HG02623 (cell line): ENCODE measurements at regions not wholly inside any gene's neighbourhood (a gene's known extent, or its start where the extent isn't known, plus 50 kb on each side); places are given as distances from the start of the nearest gene placed in this dataset.

Experiments used
- ATAC-seq: cut with Tn5 transposase; IDR thresholded peaks from one replicate; pipeline ENCODE4 v1.9.1; 2021; ENCODE audit warnings: moderate library complexity; ENCODE audit not compliant: unreplicated experiment

DNA sequence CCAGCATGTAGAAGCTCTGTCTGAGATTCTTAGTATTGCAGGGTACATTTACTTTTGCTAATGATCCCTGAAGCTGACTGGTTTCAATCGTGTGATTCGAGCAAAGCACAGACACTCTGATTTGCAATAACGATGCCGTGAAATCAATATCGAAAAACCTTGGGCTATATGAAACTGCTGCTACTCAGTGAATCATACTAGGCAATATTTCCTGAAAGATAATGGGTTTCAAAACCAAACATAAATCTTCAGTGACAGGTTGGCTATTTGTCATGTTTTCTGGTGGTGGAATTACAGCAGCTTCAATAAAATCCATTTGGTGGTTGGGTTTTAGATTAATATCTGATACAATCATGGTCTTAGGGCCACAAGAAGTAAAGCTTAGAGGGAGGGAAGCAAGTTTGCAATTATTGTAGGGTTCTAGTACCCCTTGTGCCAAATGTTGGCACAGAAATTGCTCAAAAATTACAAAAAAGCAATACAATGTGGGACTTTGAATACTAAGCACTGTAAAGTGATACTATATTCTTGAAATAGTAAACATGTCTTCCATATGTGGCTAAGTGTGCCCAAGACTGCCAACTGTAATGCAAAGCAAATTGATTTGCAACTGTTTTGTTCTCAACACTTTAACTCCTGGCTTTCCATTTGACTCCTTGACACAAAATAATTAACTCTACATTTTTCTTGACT, 112.4 kb upstream of the JAZF1 start:
- ATAC-seq = no peak

DNA sequence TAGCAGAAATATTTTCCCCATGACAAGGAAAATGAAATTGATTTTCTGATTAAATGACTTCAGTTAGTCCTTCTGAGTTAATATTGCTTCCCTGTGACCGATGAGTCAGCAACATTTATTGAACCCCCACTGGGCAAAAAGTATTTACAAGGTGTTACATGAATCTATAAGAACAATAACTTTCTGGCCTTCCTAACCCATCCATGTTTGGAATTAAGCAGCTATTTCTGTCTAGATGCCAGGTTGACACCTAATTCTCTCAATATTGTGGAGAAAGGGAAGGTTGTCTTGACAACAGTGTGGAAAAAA, 112.9 kb upstream of the JAZF1 start:
- ATAC-seq = no peak

DNA sequence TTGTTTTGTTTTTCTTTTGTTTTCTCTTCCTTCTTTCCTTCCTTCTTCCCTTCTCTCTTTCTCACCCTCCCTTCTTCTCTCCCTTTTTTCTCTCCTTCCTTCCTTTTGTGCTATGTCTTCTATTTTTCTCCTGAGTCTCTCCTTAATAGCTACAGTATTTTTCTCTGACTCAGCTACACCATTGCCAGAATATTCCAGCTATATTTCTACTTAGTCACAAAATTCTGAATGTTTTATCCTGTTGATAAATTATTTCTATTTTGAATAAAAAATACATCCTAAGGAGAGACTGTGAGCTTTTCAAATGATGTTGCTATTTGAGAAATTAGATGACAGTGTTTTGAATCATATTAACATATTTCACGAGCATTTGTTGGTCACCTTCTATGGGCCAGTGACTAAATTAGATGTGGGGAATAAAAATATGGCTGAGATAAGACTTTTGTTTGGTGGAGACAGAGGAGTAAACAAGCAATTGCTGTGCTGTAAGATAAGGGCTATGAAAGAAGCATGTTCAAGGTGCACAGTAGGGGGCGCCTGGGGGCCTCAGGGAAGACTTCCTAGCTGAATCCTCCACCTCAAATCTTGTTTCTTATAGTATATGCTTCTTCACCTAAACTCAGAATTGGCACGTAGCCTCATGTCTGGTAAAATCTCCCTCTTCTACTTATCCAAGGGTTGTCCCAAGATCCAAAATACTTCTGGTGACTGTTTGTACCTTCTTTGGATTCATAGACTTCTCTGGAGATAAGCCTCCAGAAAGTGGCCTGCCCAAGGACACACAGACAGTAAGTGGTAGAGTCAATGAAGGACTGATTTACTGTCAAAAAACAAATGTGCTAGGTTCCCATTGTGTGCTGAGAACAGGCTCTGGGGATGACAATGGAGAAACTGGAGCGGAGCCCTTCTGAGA, 115.5 kb upstream of the CREB5 start:
- no peak for ATAC-seq

GRCh38 chr7:28297801-28298459, 114.4 kb upstream of the CREB5 start:
- ATAC-seq = peak; percentile 47

GRCh38 chr7:28298870-28299518, 113.3 kb upstream of the CREB5 start:
- no peak for ATAC-seq

GRCh38 chr7:28299556-28299955, 112.8 kb upstream of the CREB5 start:
- ATAC-seq = no peak

- no peak for ATAC-seq
Measured at GRCh38 chr7:28300488-28300887, 111.8 kb upstream of the CREB5 start.

GRCh38 chr7:28301148-28301641, 111.1 kb upstream of the CREB5 start:
- ATAC-seq = no peak

- no peak for ATAC-seq
Measured at GRCh38 chr7:28304290-28304689, 108.0 kb upstream of the CREB5 start.

DNA sequence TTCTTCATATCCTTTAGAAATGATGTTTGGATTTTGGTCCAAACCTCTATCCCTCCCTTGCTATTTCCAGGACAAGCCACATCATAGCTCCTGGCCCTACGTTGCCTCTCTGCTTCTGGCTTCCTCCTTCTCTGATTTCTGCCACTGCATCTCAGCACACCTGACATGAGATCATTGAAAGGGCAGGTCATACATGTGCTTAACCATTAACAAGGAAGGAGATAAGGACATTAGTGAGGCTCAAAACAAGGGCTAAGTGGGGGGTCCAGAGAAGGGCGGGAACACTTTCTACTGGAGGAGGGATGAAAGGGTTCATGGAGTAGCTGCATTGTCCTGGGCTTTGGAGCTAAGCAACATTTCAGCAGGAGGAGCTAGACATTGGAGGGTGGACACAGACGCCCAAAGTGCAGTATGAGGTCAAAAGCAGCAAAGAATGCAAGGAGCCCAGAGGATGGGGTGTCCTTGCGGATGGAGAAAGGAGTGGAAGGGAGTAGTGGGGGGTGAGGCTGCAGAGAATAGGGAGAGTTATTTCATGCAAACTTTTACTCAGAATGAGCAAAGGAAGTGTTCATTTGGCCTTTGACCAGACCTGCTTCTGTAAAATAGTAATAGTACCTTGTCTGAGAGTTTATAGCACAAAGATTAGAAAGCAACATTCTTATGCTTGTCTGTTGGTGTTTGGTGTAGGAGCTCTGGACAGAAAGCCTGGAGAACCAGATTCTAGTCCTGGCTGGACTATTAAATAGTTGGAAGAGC, 102.4 kb upstream of the CREB5 start:
- ATAC-seq = no peak

GRCh38 chr7:28310460-28310848, 101.9 kb upstream of the CREB5 start:
- ATAC-seq = no peak

GRCh38 chr7:28311670-28312069, 100.6 kb upstream of the CREB5 start:
- ATAC-seq = no peak

DNA sequence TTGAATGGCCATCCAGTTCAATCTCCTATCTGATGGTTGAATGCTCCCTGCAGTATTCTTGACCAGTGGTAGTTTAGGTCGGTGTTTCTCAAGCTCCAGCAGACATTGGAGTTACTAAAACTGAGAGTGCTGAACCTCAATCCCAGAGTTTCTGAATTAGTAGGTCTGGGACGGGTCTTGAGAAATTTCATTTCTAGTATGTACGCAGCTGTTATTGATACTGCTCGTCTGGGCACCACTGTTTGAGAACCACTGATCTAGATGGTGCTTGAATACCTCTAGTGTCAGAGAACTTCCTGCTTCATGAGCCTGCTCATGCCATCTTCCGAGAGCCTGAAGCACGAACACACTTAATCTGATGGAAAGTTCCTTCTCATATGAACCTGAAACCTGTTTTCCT, 99.4 kb upstream of the CREB5 start:
- no peak for ATAC-seq

- no peak for ATAC-seq
Measured at GRCh38 chr7:28314841-28315240, 97.5 kb upstream of the CREB5 start.

DNA sequence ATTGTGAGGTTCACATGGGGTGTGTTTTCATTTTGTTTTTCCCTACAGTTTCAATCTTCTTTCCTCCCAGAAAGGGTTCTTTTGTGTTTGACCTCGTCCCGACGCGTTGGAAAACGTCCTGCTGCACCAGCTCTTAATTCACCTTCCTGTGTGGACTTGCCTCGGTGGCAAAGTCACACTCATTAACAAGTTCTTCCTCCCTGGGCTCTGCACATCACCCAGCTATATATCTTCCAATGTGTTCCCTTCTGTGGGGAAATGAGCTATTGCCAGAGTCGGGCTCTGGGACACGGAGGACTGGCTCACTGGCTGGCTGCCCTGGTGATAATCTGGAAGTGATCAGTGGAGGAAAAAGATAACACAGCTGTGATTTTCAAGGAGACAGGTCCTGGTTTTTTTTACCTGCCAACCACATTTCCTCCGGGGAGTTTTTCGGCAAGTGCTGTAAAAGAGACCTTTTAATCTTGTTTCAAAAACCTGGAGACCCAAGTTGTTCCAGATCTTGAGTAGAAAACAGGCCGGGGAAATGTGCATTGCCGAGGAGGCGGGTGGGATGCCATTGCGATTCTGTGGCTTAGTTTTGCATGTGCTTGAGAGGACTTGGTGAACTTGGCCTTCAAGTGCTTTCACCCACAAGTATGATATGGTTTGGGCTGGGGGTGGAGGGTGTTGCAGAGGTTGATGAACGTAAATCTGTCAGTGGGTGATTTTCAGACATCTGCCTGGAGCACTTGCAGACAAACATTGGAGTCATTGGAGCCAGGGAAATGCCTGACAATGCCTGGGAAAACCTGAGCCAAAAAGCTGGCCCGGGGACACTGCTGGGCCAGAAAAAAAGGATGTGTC, 96.5 kb upstream of the CREB5 start:
- ATAC-seq = no peak

- no peak for ATAC-seq
Measured at GRCh38 chr7:28316489-28316888, 95.8 kb upstream of the CREB5 start.

DNA sequence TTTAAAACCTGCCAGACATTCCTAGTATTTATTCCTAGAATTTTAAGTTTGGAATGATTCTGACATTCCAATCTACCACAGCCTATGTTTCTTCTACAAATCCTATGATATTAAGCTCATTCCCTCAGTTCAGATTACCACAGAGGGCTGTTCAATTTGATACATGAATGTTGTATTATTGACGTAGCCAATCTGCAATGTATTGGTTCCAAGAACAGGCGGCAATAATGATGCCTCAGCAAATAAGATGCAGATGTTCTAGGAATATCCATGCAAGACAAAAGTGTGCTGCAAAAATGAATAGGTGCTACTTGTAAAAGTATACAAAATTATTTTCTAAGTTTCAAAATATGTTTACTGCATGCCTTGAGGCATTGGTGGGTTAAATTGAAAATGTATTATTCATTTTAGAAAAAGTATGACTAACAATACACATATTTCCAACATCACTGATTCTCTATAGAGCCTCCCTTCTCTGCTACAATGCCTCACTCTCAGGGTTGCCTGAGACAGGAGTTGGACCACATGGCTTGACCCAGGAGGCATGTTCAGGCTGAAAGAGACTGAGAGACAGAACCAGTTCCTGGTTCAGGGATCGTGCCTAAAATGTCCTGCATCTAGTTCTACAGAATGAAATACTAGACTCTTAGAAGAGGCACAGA, 94.1 kb upstream of the CREB5 start:
- ATAC-seq = no peak

DNA sequence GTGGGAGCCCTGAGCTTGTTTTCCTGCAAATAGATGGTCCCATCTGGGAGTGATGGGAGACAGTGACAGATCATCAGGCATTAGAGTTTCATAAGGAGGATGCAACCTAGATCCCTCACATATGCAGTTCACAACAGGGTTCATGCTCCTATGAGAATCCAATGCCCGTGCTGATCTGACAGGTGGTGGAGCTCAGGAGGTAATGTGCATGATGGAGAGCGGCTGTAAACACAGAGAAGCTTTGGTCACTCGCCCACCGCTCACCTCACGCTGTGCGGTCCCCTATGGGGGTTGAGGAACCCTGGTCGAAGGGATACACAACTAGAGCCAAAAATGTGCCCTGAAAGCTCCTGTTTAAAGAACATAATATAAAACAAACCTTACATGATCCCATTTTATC, 88.5 kb upstream of the CREB5 start:
- no peak for ATAC-seq

GRCh38 chr7:28328146-28328545, 84.2 kb upstream of the CREB5 start:
- no peak for ATAC-seq
